ENCODE measurements at regions not wholly inside any gene's neighbourhood (a gene's known extent, or its start where the extent isn't known, plus 50 kb on each side); places are given as distances from the start of the nearest gene placed in this dataset.

- no peak for TF ChIP-seq POLR2A (IDR thresholded peaks at IDR 0.05)
- no peak for TF ChIP-seq CTCF (IDR thresholded peaks at IDR 0.05)
Observed at GRCh38 chr1:101382135-101382534, 145.3 kb downstream of the S1PR1 start.

All from heart left ventricle (tissue), 13 donors.